IMR-90 (cell line): ENCODE measurements at regions not wholly inside any gene's neighbourhood (a gene's known extent, or its start where the extent isn't known, plus 50 kb on each side); places are given as distances from the start of the nearest gene placed in this dataset.

Experiments
- ATAC-seq: fragments of 200-7000 bp; cut with Tn5 transposase; 2 replicates; pipeline ENCODE4 v1.9.1; 2020; ENCODE audit warnings: low read depth, mild to moderate bottlenecking, moderate library complexity
- BruUV-seq: library from RNA; stranded (reverse); fragments of 400-500 nt; replicated peaks from 2 replicates; lab custom pipeline; 2021; lab: Mats Ljungman, UMichigan
- CTCF ChIA-PET: fragments of 300-600 bp; formaldehyde crosslinking; extraction: SDS; loops from one replicate; lab custom pipeline; 2021; ENCODE audit warnings: antibody characterized with exemption; lab: Yijun Ruan, JAX
- POLR2A ChIA-PET: fragments of 300-600 bp; sonication (Branson Sonifier 250); formaldehyde crosslinking; loops from one replicate; lab custom pipeline; 2022; ENCODE audit warnings: antibody characterized with exemption; ENCODE audit not compliant: unreplicated experiment; lab: Charles Lee
- DNase-seq: peaks from one replicate; pipeline ENCODE4 v3.0.0; 2013
- H2AFZ ChIP-seq: replicated peaks from 2 replicates; pipeline ENCODE3; 2013; ENCODE audit warnings: low read length, mild to moderate bottlenecking; ENCODE audit not compliant: poor library complexity
- H2AK5ac ChIP-seq: 2 replicates; pipeline ENCODE4 v1.6.1; 2013; ENCODE audit warnings: low read depth, low read length, inconsistent platforms
- H2AK9ac ChIP-seq: replicated peaks from 2 replicates; pipeline ENCODE3; 2013; ENCODE audit warnings: mild to moderate bottlenecking, low read depth, low read length, moderate library complexity; ENCODE audit not compliant: poor library complexity
- H2BK120ac ChIP-seq: 2 replicates; pipeline ENCODE4 v1.6.1; 2013; ENCODE audit warnings: low read depth, low read length, inconsistent platforms
- H2BK15ac ChIP-seq: 3 replicates; pipeline ENCODE4 v1.6.1; 2013; ENCODE audit warnings: low read depth, low read length, inconsistent platforms
- H2BK20ac ChIP-seq: 2 replicates; pipeline ENCODE4 v1.6.1; 2013; ENCODE audit warnings: low read depth, mild to moderate bottlenecking, inconsistent platforms, low read length, moderate library complexity
- H2BK5ac ChIP-seq: 2 replicates; pipeline ENCODE4 v1.6.1; 2013; ENCODE audit warnings: mild to moderate bottlenecking, low read depth, low read length, inconsistent platforms; ENCODE audit not compliant: poor library complexity, severe bottlenecking
- H3K14ac ChIP-seq: replicated peaks from 2 replicates; pipeline ENCODE4 v1.6.1; 2013; ENCODE audit warnings: low read depth, low read length, inconsistent platforms
- H3K18ac ChIP-seq: 2 replicates; pipeline ENCODE4 v1.6.1; 2013; ENCODE audit warnings: low read depth, low read length, control low read depth
- H3K23ac ChIP-seq: 2 replicates; pipeline ENCODE4 v1.6.1; 2013; ENCODE audit warnings: low read depth, low read length, inconsistent platforms
- H3K27ac ChIP-seq: 2 replicates; pipeline ENCODE4 v1.5.1; 2013; ENCODE audit warnings: mild to moderate bottlenecking, control low read depth, low read length; ENCODE audit not compliant: insufficient read depth
- H3K27me3 ChIP-seq: 2 replicates; pipeline ENCODE4 v1.6.1; 2013; ENCODE audit warnings: low read length; ENCODE audit not compliant: control insufficient read depth, insufficient read depth
- H3K36me3 ChIP-seq: 2 replicates; pipeline ENCODE4 v1.6.1; 2013; ENCODE audit warnings: low read length, mixed read lengths; ENCODE audit not compliant: control insufficient read depth, insufficient read depth
- H3K4ac ChIP-seq: 2 replicates; pipeline ENCODE4 v1.6.1; 2013; ENCODE audit warnings: low read depth, low read length, inconsistent platforms
- H3K4me1 ChIP-seq: 2 replicates; pipeline ENCODE4 v1.6.1; 2013; ENCODE audit warnings: low read length, mixed read lengths; ENCODE audit not compliant: control insufficient read depth, insufficient read depth
- H3K4me2 ChIP-seq: 2 replicates; pipeline ENCODE4 v1.6.1; 2013; ENCODE audit warnings: low read depth, mild to moderate bottlenecking, control low read depth, low read length, moderate library complexity
- H3K4me3 ChIP-seq: 2 replicates; pipeline ENCODE4 v1.5.1; 2013; ENCODE audit warnings: low read depth, mild to moderate bottlenecking, control low read depth, low read length, moderate library complexity; ENCODE audit not compliant: insufficient read depth
- H3K56ac ChIP-seq: 2 replicates; pipeline ENCODE4 v1.6.1; 2013; ENCODE audit warnings: low read length, inconsistent platforms; ENCODE audit not compliant: insufficient read depth; ENCODE audit errors: extremely low read depth
- H3K79me1 ChIP-seq, 2 experiments: 2 replicates each; pipeline ENCODE4 v1.6.1; 2013; ENCODE audit warnings: low read length in 2 of 2, inconsistent platforms in 1 of 2, low read depth in 1 of 2
- H3K9ac ChIP-seq: 2 replicates; pipeline ENCODE4 v1.6.1; 2013; ENCODE audit warnings: low read depth, low read length, control low read depth
- H3K9me1 ChIP-seq: 2 replicates; pipeline ENCODE4 v1.6.1; 2013; ENCODE audit warnings: low read length, inconsistent platforms; ENCODE audit not compliant: insufficient read depth
- H3K9me3 ChIP-seq: 2 replicates; pipeline ENCODE4 v1.6.1; 2013; ENCODE audit warnings: low read length; ENCODE audit not compliant: control insufficient read depth, insufficient read depth
- H4K20me1 ChIP-seq: 2 replicates; pipeline ENCODE4 v1.6.1; 2013; ENCODE audit warnings: low read length, inconsistent platforms; ENCODE audit not compliant: insufficient read depth
- H4K5ac ChIP-seq: 2 replicates; pipeline ENCODE4 v1.6.1; 2013; ENCODE audit warnings: mild to moderate bottlenecking, low read depth, low read length, control low read depth
- H4K8ac ChIP-seq, 2 experiments: 2 replicates each; pipeline ENCODE4 v1.6.1; 2013; ENCODE audit warnings: low read depth in 2 of 2, low read length in 2 of 2, control low read depth in 1 of 2, inconsistent platforms in 1 of 2
- H4K91ac ChIP-seq: 2 replicates; pipeline ENCODE4 v1.6.1; 2013; ENCODE audit warnings: low read depth, low read length, inconsistent platforms; ENCODE audit not compliant: insufficient read depth
- BHLHE40 ChIP-seq: fragments of 150-350 bp; IDR thresholded peaks from 2 replicates; pipeline ENCODE4 v1.6.1; 2016; ENCODE audit warnings: mild to moderate bottlenecking, low read depth, low read length
- CEBPB ChIP-seq: IDR thresholded peaks from 2 replicates; pipeline ENCODE4 v1.6.1; 2012; ENCODE audit warnings: low read depth, low read length, improper control_type of control experiment
- CHD1 ChIP-seq: IDR thresholded peaks from 2 replicates; pipeline ENCODE4 v1.6.1; 2012; ENCODE audit warnings: low read depth, low read length, improper control_type of control experiment
- CTCF ChIP-seq: conservative IDR thresholded peaks from 2 replicates; pipeline ENCODE4 v1.5.1; 2012; ENCODE audit warnings: mild to moderate bottlenecking, low read depth, low read length, improper control_type of control experiment
- ELK1 ChIP-seq: fragments of 150-350 bp; IDR thresholded peaks from 2 replicates; pipeline ENCODE4 v1.6.1; 2016; ENCODE audit warnings: low read depth, mild to moderate bottlenecking, low read length, moderate library complexity, borderline replicate concordance
- FOS ChIP-seq: fragments of 150-350 bp; IDR thresholded peaks from 2 replicates; pipeline ENCODE4 v1.6.1; 2016; ENCODE audit warnings: low read depth, low read length
- MAZ ChIP-seq: IDR thresholded peaks from 2 replicates; pipeline ENCODE4 v1.6.1; 2012; ENCODE audit warnings: low read depth, mild to moderate bottlenecking, low read length, improper control_type of control experiment, moderate library complexity, borderline replicate concordance
- NFE2L2 ChIP-seq: fragments of 150-350 bp; IDR thresholded peaks from 2 replicates; pipeline ENCODE4 v1.6.1; 2016; ENCODE audit warnings: low read depth, mild to moderate bottlenecking, low read length
- POLR2A ChIP-seq: IDR thresholded peaks from 2 replicates; pipeline ENCODE4 v1.6.1; 2012; ENCODE audit warnings: mild to moderate bottlenecking, low read depth, low read length
- RAD21 ChIP-seq: IDR thresholded peaks from 2 replicates; pipeline ENCODE4 v1.6.1; 2012; ENCODE audit warnings: low read length, improper control_type of control experiment
- RFX5 ChIP-seq: IDR thresholded peaks from 2 replicates; pipeline ENCODE4 v1.8.0; 2012; ENCODE audit warnings: low read depth, mild to moderate bottlenecking, low read length, moderate library complexity
- SMC3 ChIP-seq: fragments of 150-350 bp; IDR thresholded peaks from 2 replicates; pipeline ENCODE4 v1.6.1; 2016; ENCODE audit warnings: low read depth, mild to moderate bottlenecking, antibody characterized with exemption, low read length, moderate library complexity
- WGBS, 2 experiments: methylation state at CpG; one replicate each; pipeline versions ENCODE4 v1.1.5 to v1.1.7; 2013; ENCODE audit warnings: missing lambda C conversion rate in 2 of 2; ENCODE audit not compliant: insufficient read length in 1 of 2; ENCODE audit errors: extremely low coverage in 2 of 2; 5-methylcytosine and 5-hydroxymethylcytosine counted together
- dilution Hi-C: fragments of 300-500 bp; cut with HindIII; formaldehyde crosslinking; loops from one replicate; pipeline ENCODE4 v1.14.3; 2018; ENCODE audit warnings: low sequenced_read_pairs; ENCODE audit not compliant: unreplicated experiment
- in situ Hi-C: fragments of 300-500 bp; cut with MboI; formaldehyde crosslinking; loops from 3 replicates; pipeline ENCODE4 v1.14.3; 2019; ENCODE audit warnings: low sequenced_read_pairs, inconsistent platforms, mixed read lengths
- intact Hi-C: fragments of 100-400 bp; cut with micrococcal nuclease; formaldehyde crosslinking; loops from 2 replicates; pipeline ENCODE4 v1.10.0; 2022

GRCh38 chr13:56189439-56189838, 951.3 kb upstream of the PRR20A start:
- no TSS peak for BruUV-seq

More at GRCh38 chr13:56189439-56189838, 951.3 kb upstream of the PRR20A start:
- Histone ChIP-seq H2AK5ac (no peak overlapping the region), H3K4me3 (no peak overlapping the region), H3K18ac (no peak overlapping the region), H2BK5ac (no peak overlapping the region), H3K56ac (no peak overlapping the region), H3K4me1 (no peaks in the 10 kb centered on the region), H3K9me3 (peaks cover 6% of the 10 kb centered on the region; the same call in 1 of the 2 replicates), H3K9me1 (no peaks in the 10 kb centered on the region), H3K4ac (no peak overlapping the region), H3K27me3 (no peaks in the 10 kb centered on the region), H3K79me1 (no peaks in the 10 kb centered on the region), H3K36me3 (no peaks in the 10 kb centered on the region), H2AK9ac (no peak overlapping the region), H2BK120ac (no peak overlapping the region), H4K5ac (no peak overlapping the region), H3K9ac (no peak overlapping the region), H4K91ac (no peak overlapping the region), H2BK20ac (no peak overlapping the region), H2AFZ (no peak overlapping the region), H3K4me2 (no peak overlapping the region), H3K27ac (no peak overlapping the region), H4K8ac (no peak overlapping the region), H3K23ac (no peak overlapping the region), H2BK15ac (no peak overlapping the region), H4K20me1 (no peaks in the 10 kb centered on the region), H3K14ac (no peak overlapping the region)
- TF ChIP-seq POLR2A (no peak), CTCF (no peak), SMC3 (no peak), NFE2L2 (no peak), BHLHE40 (no peak), CHD1 (no peak), RAD21 (no peak), FOS (no peak), MAZ (no peak), ELK1 (no peak), RFX5 (no peak), CEBPB (no peak)
- intact Hi-C loops (no loop called here), in situ Hi-C loops (no loop called here), dilution Hi-C loops (no loop called here)
- ChIA-PET POLR2A (no interaction called here), CTCF (no interaction called here)
- no peak for ATAC-seq
- no CpG with 5 or more reads among the region's 1 CpG for WGBS, 2 experiments
- DNase-seq = no peak
